HG02884 (cell line): ENCODE measurements at regions not wholly inside any gene's neighbourhood (a gene's known extent, or its start where the extent isn't known, plus 50 kb on each side); places are given as distances from the start of the nearest gene placed in this dataset.

Source experiments
- ATAC-seq: cut with Tn5 transposase; IDR thresholded peaks from one replicate; pipeline ENCODE4 v1.9.1; 2021; ENCODE audit warnings: mild to moderate bottlenecking, moderate library complexity; ENCODE audit not compliant: unreplicated experiment

DNA sequence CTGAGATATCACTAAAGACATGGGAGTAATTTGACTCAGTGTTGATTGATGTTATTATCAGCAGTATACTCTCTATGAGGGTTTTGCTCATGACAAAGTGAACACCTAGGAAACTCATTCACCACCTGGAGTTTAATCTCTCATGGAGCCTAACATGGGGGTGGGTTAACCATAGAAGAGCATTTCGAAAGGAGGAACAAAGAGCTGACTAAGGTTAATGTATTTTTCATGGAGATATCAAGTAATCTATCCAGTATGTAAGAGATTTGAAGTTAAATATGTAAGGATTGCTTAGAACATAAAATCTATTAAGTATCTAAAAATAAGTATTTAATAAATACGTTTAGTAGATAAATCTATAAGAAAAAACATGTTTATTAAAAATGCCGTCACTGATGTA, 917.8 kb downstream of the EPHA4 start:
- ATAC-seq: no peak

DNA sequence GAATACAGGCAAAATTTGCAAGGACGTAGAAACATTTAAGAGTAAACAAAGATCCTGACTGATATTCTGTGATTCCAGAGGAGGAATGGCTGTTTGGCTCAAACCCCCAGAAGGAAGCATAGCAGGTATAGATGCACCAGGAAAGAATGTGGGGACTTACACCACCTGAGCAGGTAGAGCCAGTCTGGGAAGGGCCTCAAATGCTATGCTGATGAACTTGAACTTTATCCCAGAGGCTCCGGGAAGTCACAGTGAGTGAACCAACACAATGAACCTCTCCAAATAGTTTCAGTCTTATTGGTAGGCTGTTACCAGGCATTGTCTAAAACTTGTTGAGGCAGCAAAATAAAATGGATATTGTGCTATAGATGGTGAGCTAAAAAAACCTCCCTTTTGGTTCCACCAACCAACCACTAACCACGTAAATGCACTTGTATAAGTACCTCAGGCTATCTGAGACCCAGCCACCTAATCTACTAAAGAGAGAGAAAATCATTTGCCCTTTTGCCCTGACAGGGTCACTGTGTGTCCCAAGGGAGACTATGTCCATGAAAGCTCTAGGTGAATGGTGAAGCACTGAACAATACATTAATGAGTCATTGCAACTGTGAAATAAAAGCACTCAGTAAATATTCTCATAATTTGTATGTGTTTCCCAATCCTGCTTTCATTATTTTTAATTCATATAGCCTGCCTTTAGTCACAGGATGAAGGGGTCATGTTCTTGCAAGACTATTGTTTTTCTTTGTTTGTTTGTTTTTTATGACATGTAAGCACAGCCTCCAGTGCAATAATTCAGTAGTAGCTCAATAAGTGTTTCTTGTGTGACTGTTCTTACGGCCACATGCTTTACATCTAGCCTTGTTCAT, 911.6 kb downstream of the EPHA4 start:
- no peak for ATAC-seq

DNA sequence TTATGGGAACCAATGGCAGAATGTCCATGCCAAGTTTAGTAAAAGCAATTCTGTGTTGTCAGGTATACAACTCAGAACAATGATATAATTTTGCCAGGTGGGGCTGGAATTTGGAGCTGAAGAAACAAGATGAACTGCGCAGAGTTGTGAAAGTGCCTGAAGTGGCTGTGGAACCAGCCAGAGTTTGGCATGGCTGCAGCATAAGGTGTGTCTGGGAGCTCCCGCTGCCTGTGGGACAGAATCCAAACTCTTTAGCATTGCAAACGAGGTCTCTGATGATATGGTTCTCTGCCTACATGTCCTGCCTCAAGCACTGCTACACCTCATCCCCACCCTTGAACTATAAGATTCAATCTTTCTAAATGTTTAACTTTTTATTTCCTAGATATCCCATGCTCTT, 909.7 kb downstream of the EPHA4 start:
- ATAC-seq: no peak

DNA sequence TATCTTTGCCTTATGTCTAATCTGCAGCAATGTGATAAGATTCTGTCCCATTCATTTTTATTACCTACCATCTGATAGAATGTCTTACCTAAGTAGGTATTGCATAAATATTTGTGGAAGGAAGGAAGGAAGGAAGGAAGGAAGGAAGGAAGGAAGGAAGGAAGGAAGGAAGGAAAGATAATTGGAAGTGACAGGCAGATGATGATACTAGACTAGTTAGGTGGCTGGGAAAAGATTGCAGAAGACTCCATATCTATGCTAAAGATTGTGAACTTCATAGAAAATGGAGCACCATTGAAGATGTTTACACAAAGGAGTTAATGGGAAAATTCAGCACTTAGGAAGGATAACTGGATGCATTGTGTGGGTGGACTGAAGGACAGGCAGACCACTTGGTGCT, 909.0 kb downstream of the EPHA4 start:
- no peak for ATAC-seq

DNA sequence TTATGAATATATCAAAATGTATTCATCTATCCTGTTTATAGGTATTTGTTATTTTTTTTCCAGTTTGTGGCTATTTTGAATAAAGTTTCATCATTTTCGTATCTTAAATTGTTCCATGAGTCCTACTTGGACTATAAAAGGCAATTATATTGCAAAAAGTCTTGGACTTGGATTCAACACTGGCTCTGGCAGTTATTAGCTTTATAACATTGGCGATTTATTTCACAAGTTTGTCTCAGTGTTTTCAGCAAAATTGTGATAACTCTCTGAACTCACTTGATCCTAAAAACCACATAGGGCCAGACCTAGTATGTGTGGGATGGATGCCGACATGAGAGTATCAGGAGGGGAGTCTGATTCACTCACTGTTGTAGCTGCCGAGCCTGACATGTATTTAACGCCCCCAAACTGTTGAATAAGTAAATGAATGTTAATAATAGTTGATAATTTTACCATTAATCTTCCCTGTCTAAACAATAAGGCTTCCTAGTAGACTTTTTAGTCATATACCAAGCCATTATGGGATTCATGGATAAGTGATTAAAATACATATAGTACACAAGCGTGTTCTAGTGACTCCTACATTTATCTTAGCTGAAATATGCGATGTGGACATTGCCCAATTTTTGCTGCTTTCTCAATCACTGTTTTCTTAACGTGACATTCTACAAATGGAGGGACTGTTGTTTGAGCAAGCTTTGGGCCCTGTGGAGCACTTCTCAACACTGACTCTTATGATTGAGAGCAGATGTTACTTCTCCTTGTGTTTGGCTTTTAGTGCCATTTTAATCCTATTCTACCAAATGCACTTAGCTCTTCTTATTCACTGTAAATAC, 907.6 kb downstream of the EPHA4 start:
- no peak for ATAC-seq

DNA sequence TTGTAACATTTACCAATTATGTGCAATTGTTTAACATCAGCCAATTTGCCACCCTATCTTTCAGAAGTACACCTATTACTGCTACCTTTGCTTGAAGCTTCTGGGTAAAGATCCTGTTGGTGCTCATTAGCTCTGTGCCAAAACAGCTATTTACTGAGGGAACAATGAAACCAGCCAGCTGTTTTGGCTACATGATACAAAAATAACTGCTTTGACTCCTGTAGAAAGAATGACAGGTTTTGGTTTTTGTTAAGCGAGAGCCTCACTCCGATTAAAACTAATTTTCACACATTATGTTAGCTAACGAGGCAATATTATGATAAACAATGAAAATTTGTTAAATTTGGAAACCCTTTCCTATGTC, 907.0 kb downstream of the EPHA4 start:
- no peak for ATAC-seq

DNA sequence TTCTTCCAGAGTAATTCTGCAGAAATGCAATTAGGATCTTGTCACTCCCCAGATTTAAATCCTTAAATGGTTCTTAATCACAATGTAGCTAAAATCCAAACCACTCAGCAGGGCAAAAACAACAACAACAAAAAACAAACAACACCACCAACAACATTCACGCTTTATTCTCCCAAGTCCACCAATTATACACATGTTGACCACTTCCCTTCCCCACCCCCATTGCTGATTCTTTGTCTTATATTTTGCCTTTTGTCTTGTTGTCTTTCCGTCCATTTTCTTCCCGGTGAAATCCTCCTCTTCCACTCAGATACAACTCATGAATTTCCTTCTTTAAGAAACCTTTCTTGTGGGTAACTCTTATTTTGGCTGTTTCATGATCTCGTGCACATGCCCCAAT, 902.8 kb downstream of the EPHA4 start:
- ATAC-seq: no peak

DNA sequence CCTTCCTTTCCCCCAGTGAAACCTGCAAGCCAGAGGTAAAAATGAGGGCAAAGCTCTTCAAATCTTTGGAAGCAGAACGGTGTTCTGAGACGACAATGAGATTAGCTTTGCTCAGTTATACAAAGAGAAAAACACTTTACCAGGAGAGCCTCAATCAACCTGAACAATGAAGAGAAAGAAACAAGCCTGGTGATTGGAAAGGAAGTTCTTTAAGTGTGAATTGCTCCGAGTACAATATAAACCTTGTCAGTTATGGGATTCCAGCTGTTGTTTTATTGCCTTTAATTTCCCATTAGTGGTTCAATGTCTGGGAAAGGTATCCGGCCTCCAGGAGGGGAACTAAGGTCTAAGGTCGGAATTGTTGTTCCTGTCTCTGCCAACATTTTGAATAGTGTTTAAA, 901.6 kb downstream of the EPHA4 start:
- no peak for ATAC-seq

DNA sequence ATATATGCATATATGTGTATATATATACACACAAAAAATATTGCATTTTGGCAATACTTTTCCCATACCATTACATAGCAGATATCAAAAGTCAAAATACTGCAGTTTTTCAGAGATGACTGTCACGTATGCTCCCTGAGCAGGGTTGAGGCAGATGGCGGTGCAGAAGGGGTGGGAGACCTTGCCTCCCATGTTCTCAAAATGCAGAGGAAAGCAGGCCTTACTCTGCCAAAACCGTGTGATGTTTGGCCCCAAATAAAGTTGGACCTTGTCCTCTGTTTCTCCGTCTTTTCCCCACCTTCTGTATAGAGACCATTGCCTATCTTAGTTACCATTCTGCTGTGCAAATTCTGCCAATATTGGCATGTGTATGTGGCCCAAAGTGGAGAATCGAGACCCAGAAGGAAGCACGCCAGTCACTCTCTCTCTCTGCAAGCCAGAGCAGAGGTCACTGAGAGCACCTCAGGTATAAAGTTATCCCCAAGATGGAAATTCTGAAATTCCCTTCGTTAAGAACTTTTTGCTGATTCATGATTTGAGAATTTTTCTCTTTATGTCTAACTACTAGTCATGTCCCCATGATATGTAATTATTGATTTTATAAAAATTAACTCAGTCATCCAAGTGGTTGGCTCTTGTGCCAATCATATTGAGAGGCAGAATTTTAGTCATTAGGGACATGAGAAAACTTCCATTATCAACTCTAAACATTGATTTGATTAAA, 898.8 kb downstream of the EPHA4 start:
- no peak for ATAC-seq

DNA sequence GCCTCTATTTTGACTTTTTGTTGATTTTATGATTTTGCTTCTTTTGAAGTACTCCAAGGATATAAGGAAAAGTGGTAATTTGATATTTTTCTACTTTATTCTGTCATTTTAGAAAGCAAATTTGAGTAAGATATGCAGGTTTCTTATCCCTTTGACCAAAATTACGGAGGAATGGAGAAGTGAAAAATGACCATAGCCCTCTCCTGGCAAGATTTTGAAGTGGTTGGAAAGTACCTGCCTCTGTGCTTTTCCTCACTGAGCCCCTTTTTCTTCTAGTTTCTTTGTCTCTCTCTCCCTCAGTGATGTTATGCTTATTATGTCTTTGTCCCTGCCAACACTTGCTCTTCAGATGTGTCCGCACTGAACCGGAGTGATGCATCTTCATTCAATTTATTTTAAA, 898.1 kb downstream of the EPHA4 start:
- ATAC-seq: peak; percentile 82

DNA sequence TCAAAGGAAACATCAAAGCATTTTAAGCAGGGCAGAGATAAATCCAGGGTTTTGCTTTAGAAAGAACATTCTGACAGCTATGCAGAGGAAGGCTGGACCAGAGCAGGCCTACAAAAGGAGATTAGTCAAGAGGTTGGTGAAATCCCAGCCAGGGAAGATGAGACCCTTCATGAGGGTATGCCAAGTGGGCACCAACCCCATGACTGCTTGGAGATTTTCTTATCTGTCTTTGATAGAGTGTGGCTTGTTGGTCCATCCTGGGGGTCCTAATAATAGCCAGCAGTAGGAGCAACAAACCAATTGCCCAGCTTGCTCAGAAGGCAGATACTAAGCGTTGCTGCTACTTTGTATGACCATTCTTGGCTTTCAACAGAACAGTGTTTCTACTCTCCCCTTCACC, 895.4 kb downstream of the EPHA4 start:
- no peak for ATAC-seq

DNA sequence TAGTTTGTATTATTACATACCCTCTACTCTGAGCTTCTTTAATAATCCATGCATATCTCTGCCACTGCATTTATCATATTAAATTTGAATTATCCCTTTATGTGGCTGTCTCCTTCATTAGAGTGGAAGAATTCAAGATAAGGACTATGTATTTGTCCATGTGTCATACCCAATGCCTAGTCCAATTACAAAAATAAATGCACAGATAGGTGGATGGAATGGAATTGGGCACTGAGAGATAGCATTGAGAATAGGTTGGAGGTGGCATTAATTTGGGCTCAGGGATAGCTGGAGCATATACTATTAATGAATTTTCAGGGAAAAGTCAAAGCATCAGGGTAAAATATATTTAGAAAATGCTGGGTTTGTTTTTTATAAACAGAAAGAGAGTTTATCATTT, 893.2 kb downstream of the EPHA4 start:
- ATAC-seq: no peak

DNA sequence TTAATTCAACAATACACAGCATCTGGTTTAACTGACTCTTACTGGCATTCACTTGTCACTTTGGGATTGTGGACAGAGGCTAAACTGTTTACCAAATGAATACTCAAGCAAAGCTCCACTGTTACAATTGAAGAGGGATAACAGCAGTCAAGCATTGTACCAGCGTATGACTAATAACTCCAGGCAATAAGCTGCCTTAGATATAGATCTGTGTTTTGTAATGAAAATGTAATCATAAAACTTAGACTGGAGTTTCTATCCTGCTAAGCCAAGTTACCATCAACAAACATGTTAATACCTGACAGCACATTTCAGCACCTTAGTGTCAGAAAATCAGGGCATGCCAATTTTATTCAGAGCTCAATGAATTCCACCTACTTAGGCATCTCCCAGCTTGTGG, 889.5 kb downstream of the EPHA4 start:
- no peak for ATAC-seq

DNA sequence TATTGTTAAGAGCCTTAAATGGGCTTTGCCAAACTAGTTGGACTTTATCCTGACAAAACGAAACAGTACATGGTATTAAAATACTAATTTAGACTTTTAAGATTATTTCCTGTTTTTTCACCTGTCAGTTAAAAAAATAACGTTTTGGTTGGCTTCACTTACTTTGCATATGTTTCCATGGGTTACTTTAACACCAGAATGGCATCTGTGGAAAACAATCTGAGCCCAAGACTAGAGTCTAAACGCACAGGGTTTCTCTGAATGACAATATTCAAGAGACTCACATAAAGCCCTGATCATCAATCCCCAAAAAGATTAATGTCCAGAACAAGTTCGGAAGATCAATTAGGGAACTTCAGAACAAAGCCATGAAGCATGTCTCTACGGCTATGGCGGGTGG, 888.0 kb downstream of the EPHA4 start:
- ATAC-seq: no peak

DNA sequence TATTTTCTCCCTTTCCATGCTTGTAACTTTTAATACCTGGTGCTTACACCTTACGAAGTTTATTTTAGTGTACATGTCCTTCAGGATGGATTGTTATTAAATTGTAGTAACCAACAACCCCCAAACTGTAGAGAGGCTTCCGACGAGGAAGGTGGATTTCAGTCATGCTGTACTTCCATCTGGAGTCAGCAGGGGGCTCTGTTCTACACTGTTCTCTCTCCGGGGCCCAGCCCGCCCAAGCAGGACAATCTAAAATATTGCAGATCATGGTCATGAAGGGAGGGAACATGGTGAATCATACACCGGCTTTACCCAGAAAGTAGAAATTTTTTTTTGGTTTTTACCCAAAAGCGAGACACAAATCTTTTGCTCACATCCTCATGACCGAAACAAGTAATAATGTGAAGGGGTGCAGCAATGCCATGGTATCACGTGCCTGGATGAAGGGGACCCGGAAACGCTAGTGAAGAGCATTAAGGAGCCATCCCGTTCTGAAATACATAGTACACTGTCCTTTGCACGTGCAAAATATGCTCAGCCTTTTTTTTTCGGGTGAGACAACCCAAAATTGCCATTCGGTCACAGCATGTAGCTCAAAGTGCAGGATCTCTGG, 884.8 kb downstream of the EPHA4 start:
- peak; percentile 88 for ATAC-seq

DNA sequence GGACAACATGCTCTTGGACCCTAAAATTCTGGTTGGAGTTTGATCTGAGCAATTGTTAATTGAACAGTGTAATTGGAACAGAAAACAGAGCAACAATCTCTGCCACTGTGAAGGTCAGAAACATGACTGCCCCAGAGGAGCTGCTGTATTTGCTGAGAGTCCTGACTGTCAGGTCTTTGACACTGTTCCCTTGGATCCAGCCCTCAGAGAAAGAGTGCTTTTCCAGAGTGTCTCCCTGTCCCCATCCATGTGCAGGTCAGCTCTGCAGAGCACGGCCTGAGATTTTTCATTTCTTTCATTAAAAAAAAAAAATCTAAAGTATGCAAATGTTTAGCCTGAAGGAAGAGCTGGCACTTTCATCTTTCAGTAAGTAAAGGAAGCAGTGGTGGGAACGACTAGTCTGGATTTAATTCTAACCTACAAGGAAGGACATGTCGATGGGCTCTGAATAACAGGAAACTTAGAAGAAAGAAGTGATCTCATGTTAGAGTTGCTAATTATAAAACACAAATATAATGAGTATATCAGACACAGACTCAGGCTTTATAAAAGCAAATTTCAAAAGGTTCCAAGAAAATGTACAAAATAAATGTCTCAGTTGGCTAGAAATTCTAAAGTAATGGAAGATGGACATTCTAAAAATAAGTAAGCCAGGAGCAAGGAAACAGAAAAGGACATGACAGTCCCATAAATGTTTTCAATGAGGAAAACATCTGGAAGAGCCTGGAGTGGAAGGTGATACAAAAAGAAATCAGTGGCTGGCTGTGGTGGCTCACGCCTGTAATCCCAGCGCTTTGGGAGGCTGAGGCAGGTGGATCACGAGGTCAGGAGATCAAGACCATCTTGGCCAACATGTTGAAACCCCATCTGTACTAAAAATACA, 876.5 kb downstream of the EPHA4 start:
- no peak for ATAC-seq

DNA sequence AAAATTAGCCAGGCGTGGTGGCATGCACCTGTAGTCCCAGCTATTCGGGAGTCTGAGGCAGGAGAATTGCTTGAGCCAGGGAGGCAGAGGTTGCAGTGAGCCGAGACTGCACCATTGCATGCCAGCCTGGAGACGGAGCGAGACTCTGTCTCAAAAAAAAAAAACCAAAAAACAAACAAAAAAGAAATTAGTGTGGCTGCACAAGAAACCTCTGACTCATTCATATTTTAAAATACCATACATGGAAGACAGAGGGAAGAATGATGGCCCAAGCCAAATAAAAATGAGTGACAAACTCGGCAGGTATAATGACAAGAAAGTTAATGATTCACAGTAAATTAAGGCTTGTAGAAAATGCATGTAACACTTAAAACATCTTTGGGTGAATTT, 875.8 kb downstream of the EPHA4 start:
- ATAC-seq: no peak

DNA sequence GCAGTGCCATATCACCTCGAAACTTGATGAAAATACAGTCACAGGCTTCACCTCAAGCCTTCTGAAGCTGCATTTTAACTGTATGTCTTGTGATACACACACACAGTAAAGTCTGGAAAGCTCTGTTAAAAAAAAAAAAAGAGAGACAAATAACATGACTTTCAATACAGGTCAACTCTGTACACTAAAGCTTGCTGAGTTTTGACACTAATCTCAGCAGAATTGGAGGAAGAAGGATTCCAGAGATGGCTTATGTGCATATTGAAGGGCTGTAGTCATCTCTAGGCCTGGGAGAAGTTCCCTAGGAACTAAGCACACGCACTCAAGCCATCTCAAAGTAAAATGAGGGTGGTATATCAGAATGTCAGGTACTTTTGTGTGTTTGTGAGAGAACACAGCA, 875.1 kb downstream of the EPHA4 start:
- ATAC-seq: no peak

DNA sequence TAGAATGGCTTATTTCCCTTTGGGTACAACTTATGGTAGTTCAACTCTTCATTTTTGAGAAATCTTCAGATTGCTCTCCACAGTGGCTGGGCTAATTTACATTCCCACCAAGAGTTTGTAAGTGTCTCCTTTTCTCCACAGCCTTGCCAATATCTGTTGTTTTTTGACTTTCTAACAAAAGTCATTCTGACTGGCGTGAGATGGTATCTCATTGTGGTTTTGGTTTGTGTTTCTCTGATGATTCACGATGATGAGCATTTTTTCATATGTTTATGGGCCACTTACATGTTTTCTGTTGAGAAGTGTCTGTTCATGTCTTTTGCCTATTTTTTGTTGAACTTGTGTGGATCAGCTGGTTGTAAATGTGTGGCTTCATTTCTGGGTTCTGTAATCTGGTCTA, 871.0 kb downstream of the EPHA4 start:
- ATAC-seq: no peak

DNA sequence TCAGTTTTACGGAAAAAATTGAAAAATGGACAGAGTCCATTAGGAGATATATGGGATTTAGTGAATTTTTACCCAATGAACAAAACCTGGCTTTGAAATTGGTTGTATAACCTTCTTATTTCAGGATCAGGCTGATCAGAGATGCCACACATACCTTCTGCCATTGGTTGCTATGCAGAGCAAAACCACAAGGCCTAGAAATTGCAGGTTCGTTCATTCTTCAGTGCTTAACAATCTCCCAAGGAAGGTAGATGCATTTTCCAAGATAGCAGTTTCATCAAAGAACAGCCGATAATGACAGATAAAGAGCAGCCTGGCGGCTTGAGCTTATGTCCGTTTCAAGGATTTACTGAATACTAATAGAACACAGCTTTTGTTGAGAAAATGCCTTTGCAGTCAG, 868.8 kb downstream of the EPHA4 start:
- ATAC-seq: no peak
